SU-DHL-6 (cell line): ENCODE measurements at regions not wholly inside any gene's neighbourhood (a gene's known extent, or its start where the extent isn't known, plus 50 kb on each side); places are given as distances from the start of the nearest gene placed in this dataset.
"Not testable (repeated sequence)": the region's sequence is repeated elsewhere in the genome, so short reads cannot be mapped to it uniquely, and the experiment has no call there.

ENCODE experiments used
- H2AFZ ChIP-seq: fragments of 200-600 bp; sonication (generic); 2 replicates; pipeline ENCODE4 v1.6.1; 2014; ENCODE audit warnings: low read depth, mild to moderate bottlenecking, moderate library complexity, mixed read lengths, antibody characterized with exemption, low read length; ENCODE audit not compliant: severe bottlenecking
- H3F3A ChIP-seq: fragments of 200-600 bp; shearing (Covaris generic); 2 replicates; pipeline ENCODE4 v1.6.0; 2016; ENCODE audit warnings: antibody characterized with exemption, mild to moderate bottlenecking; ENCODE audit not compliant: insufficient read depth
- H3K27ac ChIP-seq: fragments of 200-600 bp; sonication (generic); 2 replicates; pipeline ENCODE4 v1.5.1; 2016; ENCODE audit warnings: low read depth, mild to moderate bottlenecking, low read length, moderate library complexity, mixed read lengths
- H3K27me3 ChIP-seq: fragments of 200-600 bp; sonication (generic), shearing (Covaris generic); 2 replicates; pipeline ENCODE4 v1.6.0; 2014; ENCODE audit warnings: mild to moderate bottlenecking, low read length
- H3K36me3 ChIP-seq: fragments of 200-600 bp; sonication (generic); 2 replicates; pipeline ENCODE4 v1.6.1; 2014; ENCODE audit warnings: mild to moderate bottlenecking, low read length, mixed read lengths
- H3K4me2 ChIP-seq: fragments of 300-600, 200-600 bp; shearing (Covaris generic), sonication (generic); 2 replicates; pipeline ENCODE4 v1.6.0; 2014; ENCODE audit warnings: low read length, low read depth, mild to moderate bottlenecking; ENCODE audit not compliant: poor library complexity, severe bottlenecking
- H3K4me3 ChIP-seq: fragments of 200-600 bp; sonication (generic); 2 replicates; pipeline ENCODE4 v1.5.1; 2014; ENCODE audit warnings: antibody characterized with exemption, low read length, mild to moderate bottlenecking, mixed read lengths; ENCODE audit not compliant: insufficient read depth, poor library complexity, severe bottlenecking
- H3K79me2 ChIP-seq: fragments of 200-600 bp; sonication (generic); 2 replicates; pipeline ENCODE4 v1.6.1; 2014; ENCODE audit warnings: mild to moderate bottlenecking, low read length, moderate library complexity; ENCODE audit not compliant: insufficient read depth
- H3K9ac ChIP-seq: fragments of 200-600 bp; sonication (generic); 2 replicates; pipeline ENCODE4 v1.7.0; 2014; ENCODE audit warnings: mild to moderate bottlenecking, low read length
- H3K9me2 ChIP-seq: fragments of 200-600 bp; sonication (generic); replicated peaks from 2 replicates; pipeline ENCODE4 v1.6.1; 2014; ENCODE audit warnings: low read length; ENCODE audit not compliant: insufficient read depth
- H3K9me3 ChIP-seq: fragments of 200-600 bp; sonication (generic); 2 replicates; pipeline ENCODE4 v1.6.1; 2014; ENCODE audit warnings: low read length, mixed read lengths; ENCODE audit not compliant: insufficient read depth
- H4K20me1 ChIP-seq: fragments of 200-600 bp; sonication (generic); 2 replicates; pipeline ENCODE4 v1.6.1; 2014; ENCODE audit warnings: low read depth, mild to moderate bottlenecking, antibody characterized with exemption, low read length, moderate library complexity, mixed read lengths
- CTCF ChIP-seq: fragments of 200-600 bp; sonication (generic); IDR thresholded peaks from one replicate; pipeline ENCODE4 v1.5.1; 2017; ENCODE audit warnings: antibody characterized with exemption, mild to moderate bottlenecking, low read length, moderate library complexity; ENCODE audit not compliant: insufficient read depth, poor library complexity, severe bottlenecking
- EZH2phosphoT487 ChIP-seq: fragments of 200-600 bp; sonication (generic), shearing (Covaris generic); conservative IDR thresholded peaks from 2 replicates; pipeline ENCODE4 v1.6.1; 2018; ENCODE audit warnings: mild to moderate bottlenecking, antibody characterized with exemption, low read length, moderate library complexity, mixed read lengths

GRCh38 chr16:35214840-35215239 is 1755.4 kb downstream of the TP53TG3F start:
- H3K4me2 ChIP-seq = no peak overlapping the region
- no peaks in the 10 kb centered on the region for H3K9me2 ChIP-seq
- TF ChIP-seq EZH2phosphoT487 = no peak
- no peak for TF ChIP-seq CTCF
- no peaks in the 10 kb centered on the region for H3K36me3 ChIP-seq
- H3K9me3 ChIP-seq = no peaks in the 10 kb centered on the region
- no peak overlapping the region for H2AFZ ChIP-seq
- no peak overlapping the region for H3K9ac ChIP-seq
- H4K20me1 ChIP-seq = no peaks in the 10 kb centered on the region
- H3K27me3 ChIP-seq = no peaks in the 10 kb centered on the region
- H3K27ac ChIP-seq = no peak overlapping the region
- no peaks in the 10 kb centered on the region for H3F3A ChIP-seq
- H3K4me3 ChIP-seq = no peak overlapping the region
- no peaks in the 10 kb centered on the region for H3K79me2 ChIP-seq

DNA sequence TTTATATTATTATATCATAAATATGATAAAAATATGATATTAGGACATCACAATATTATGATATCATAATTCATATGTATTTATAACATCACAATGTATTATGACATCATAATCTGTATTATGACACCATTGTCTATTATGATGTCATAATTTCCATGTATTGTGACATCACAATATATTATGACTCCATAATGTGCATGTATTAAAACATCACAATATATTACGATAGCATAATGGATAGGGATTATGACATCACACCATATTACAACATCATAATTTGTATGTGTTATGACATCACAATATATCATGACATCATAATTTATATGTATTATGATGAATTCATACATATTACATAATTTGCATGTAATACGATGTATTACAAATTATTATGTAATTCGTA is 1755.9 kb downstream of the TP53TG3F start:
- TF ChIP-seq CTCF = no peak
- no peak for TF ChIP-seq EZH2phosphoT487
- Histone ChIP-seq H3K9ac (no peak overlapping the region), H2AFZ (no peak overlapping the region), H3K36me3 (no peaks in the 10 kb centered on the region), H3K4me2 (no peak overlapping the region), H4K20me1 (no peaks in the 10 kb centered on the region), H3K9me3 (no peaks in the 10 kb centered on the region), H3K9me2 (no peaks in the 10 kb centered on the region), H3F3A (no peaks in the 10 kb centered on the region), H3K27ac (no peak overlapping the region), H3K4me3 (no peak overlapping the region), H3K27me3 (no peaks in the 10 kb centered on the region), H3K79me2 (no peaks in the 10 kb centered on the region)

GRCh38 chr16:35216261-35216660 is 1756.8 kb downstream of the TP53TG3F start:
- H3K9ac ChIP-seq, H3K27ac ChIP-seq, H3K27me3 ChIP-seq, H4K20me1 ChIP-seq, H2AFZ ChIP-seq, H3K36me3 ChIP-seq, H3K4me2 ChIP-seq, H3K9me2 ChIP-seq, H3K9me3 ChIP-seq, H3K79me2 ChIP-seq, H3F3A ChIP-seq, H3K4me3 ChIP-seq: not testable (repeated sequence)

GRCh38 chr16:35221482-35222185 is 1762.2 kb downstream of the TP53TG3F start:
- H2AFZ ChIP-seq = no peak overlapping the region
- no peaks in the 10 kb centered on the region for H3K9me3 ChIP-seq
- no peaks in the 10 kb centered on the region for H3K27me3 ChIP-seq
- H4K20me1 ChIP-seq = no peaks in the 10 kb centered on the region
- H3K79me2 ChIP-seq = no peaks in the 10 kb centered on the region
- TF ChIP-seq CTCF (no peak), EZH2phosphoT487 (no peak)
- no peak overlapping the region for H3K4me2 ChIP-seq
- H3K27ac ChIP-seq = no peak overlapping the region
- no peaks in the 10 kb centered on the region for H3F3A ChIP-seq
- no peaks in the 10 kb centered on the region for H3K36me3 ChIP-seq
- H3K9me2 ChIP-seq = no peaks in the 10 kb centered on the region
- no peak overlapping the region for H3K9ac ChIP-seq
- H3K4me3 ChIP-seq = no peak overlapping the region
